Panc1 (cell line): ENCODE measurements at regions not wholly inside any gene's neighbourhood (a gene's known extent, or its start where the extent isn't known, plus 50 kb on each side); places are given as distances from the start of the nearest gene placed in this dataset.
"Not testable (repeated sequence)": the region's sequence is repeated elsewhere in the genome, so short reads cannot be mapped to it uniquely, and the experiment has no call there.

ENCODE experiments used
- CTCF ChIP-seq: fragments of 450-650 bp; IDR thresholded peaks from 2 replicates; pipeline ENCODE4 v1.5.1; 2017; ENCODE audit warnings: mild to moderate bottlenecking
- POLR2AphosphoS5 ChIP-seq: IDR thresholded peaks from 2 replicates; pipeline ENCODE4 v1.6.1; 2012; ENCODE audit warnings: mild to moderate bottlenecking, low read depth, low read length, moderate library complexity
- REST ChIP-seq, 2 experiments: IDR thresholded peaks; 2 replicates each; pipeline ENCODE4 v1.6.1; 2011 to 2012; ENCODE audit warnings: low read depth in 2 of 2, control low read depth in 1 of 2, low read length in 1 of 2, mild to moderate bottlenecking in 1 of 2, moderate library complexity in 1 of 2; ENCODE audit not compliant: insufficient read depth in 1 of 2
- TCF7L2 ChIP-seq: IDR thresholded peaks from 2 replicates; pipeline ENCODE4 v1.6.1; 2011; ENCODE audit warnings: mild to moderate bottlenecking, low read depth, low read length, inconsistent platforms

GRCh38 chr3:194038346-194038745 is 97.6 kb upstream of the HES1 start:
- TF ChIP-seq CTCF; REST (IDR thresholded peaks at IDR 0.05; ENCODE audit: insufficient read depth in 1 of 2, low read depth in 2 of 2, low read length in 1 of 2); POLR2AphosphoS5; TCF7L2: not testable (repeated sequence)
